Testis (tissue), 2 donors: ENCODE measurements at regions not wholly inside any gene's neighbourhood (a gene's known extent, or its start where the extent isn't known, plus 50 kb on each side); places are given as distances from the start of the nearest gene placed in this dataset.

Experiments used
- CTCF ChIP-seq, 3 experiments: fragments of 450-650 bp in 2 of 3; fragments of 200-600 bp in 1 of 3; sonication (generic) in 1 of 3; IDR thresholded peaks; one replicate each; pipeline ENCODE4 v1.5.1; 2016 to 2019; ENCODE audit warnings: antibody characterized with exemption in 3 of 3, mild to moderate bottlenecking in 2 of 3, moderate library complexity in 1 of 3
- POLR2A ChIP-seq: fragments of 450-650 bp; IDR thresholded peaks from one replicate; pipeline ENCODE4 v1.6.1; 2017; ENCODE audit warnings: antibody characterized with exemption, mild to moderate bottlenecking, moderate library complexity

DNA sequence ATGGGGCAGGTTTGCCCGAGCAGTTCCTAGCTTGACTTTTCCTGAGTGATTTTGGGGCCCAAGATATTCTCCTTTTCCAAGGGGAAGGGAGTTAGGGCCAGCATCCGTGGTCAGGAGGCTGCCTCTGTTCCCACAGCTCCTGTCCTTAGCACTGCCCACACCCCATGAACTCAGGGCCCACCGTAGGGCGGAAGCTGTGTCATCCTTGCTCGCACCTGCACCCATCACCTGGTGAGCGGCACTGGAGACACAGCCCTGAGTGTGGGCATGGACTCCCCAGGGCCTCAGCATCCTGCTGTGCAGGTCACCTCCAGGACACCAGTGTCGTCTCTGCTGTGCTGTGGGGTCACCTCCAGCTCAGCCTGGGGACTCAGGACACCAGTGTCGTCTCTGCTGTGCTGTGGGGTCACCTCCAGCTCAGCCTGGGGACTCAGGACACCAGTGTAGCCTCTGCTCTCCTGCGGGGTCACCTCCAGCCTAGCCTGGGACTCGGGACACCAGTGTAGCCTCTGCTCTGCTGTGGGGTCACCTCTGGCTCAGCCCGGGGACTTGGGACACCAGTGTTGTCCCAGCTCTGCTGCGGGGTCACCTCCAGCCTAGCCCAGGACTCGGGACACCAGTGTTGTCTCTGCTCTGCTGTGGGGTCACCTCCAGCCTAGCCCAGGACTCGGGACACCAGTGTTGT lies 322.9 kb downstream of the ADGRD1 start:
- TF ChIP-seq CTCF (IDR thresholded peaks at IDR 0.05) (no peak), POLR2A (no peak)
